ENCODE measurements at regions not wholly inside any gene's neighbourhood (a gene's known extent, or its start where the extent isn't known, plus 50 kb on each side); places are given as distances from the start of the nearest gene placed in this dataset.

GRCh38 chr22:49712195-49712791, 115.4 kb downstream of the BRD1 start:
- no peak for TF ChIP-seq CTCF (IDR thresholded peaks at IDR 0.05)
- no peak for TF ChIP-seq EZH2 (IDR thresholded peaks at IDR 0.05; ENCODE audit: borderline replicate concordance, insufficient read depth, low read depth, low read length, poor library complexity, severe bottlenecking)
